ENCODE measurements at regions not wholly inside any gene's neighbourhood (a gene's known extent, or its start where the extent isn't known, plus 50 kb on each side); places are given as distances from the start of the nearest gene placed in this dataset.

DNA sequence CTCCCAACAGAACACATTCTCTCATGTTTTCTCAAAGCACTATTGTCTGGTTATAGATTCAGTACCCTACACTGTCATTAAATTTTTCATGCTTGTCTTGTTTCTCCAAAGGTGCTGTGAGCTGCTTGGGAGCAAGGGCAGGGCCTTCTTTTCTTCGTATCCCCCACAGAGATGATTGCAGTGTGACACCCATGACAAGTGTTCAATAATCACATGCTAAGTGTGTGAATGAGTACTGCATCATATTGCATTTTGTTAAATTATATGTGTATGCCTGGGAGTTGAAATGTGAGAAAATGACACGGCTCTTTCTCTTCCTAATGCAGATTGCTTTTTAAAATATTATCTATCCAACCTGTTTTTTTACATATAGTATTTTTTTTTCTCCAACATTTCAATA lies 57.3 kb upstream of the MAGI3 start:
- Histone ChIP-seq H3K36me3 (ENCODE audit: control insufficient read depth in 2 of 2, extremely low read depth in 1 of 2, insufficient read depth in 2 of 2, low read length in 2 of 2) (no peaks in the 10 kb centered on the region), H3K27ac (ENCODE audit: control insufficient read depth, insufficient read depth, low read length) (no peak overlapping the region), H3K4me2 (ENCODE audit: control insufficient read depth, extremely low read depth, insufficient read depth, low read depth, low read length) (no peak overlapping the region), H3K79me2 (ENCODE audit: control insufficient read depth, insufficient read depth, low read length) (no peaks in the 10 kb centered on the region), H3K9me1 (ENCODE audit: control insufficient read depth, extremely low read depth, insufficient read depth, low read length) (no peaks in the 10 kb centered on the region), H4K20me1 (ENCODE audit: control insufficient read depth, extremely low read depth, insufficient read depth, low read length) (no peaks in the 10 kb centered on the region), H3K27me3 (ENCODE audit: control insufficient read depth, extremely low read depth, insufficient read depth, low read length) (no peaks in the 10 kb centered on the region), H3K4me3 (ENCODE audit: control insufficient read depth in 2 of 3, extremely low read depth in 1 of 3, insufficient read depth in 2 of 3, low read depth in 1 of 3, low read length in 3 of 3) (no peak overlapping the region), H3K4me1 (ENCODE audit: control insufficient read depth, extremely low read depth, insufficient read depth, low read length) (no peaks in the 10 kb centered on the region), H3K9me3 (ENCODE audit: control insufficient read depth, low read depth, low read length) (no peaks in the 10 kb centered on the region), H3K9ac (ENCODE audit: control insufficient read depth, extremely low read depth, insufficient read depth, low read length) (no peak overlapping the region), H2AFZ (ENCODE audit: control insufficient read depth, low read length) (no peak overlapping the region)
- no peak for TF ChIP-seq EZH2 (IDR thresholded peaks at IDR 0.05; ENCODE audit: low read length)
- TF ChIP-seq, protein P1, sequence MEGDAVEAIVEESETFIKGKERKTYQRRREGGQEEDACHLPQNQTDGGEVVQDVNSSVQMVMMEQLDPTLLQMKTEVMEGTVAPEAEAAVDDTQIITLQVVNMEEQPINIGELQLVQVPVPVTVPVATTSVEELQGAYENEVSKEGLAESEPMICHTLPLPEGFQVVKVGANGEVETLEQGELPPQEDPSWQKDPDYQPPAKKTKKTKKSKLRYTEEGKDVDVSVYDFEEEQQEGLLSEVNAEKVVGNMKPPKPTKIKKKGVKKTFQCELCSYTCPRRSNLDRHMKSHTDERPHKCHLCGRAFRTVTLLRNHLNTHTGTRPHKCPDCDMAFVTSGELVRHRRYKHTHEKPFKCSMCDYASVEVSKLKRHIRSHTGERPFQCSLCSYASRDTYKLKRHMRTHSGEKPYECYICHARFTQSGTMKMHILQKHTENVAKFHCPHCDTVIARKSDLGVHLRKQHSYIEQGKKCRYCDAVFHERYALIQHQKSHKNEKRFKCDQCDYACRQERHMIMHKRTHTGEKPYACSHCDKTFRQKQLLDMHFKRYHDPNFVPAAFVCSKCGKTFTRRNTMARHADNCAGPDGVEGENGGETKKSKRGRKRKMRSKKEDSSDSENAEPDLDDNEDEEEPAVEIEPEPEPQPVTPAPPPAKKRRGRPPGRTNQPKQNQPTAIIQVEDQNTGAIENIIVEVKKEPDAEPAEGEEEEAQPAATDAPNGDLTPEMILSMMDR (optimal IDR thresholded peaks at IDR 0.05 in 1 of 3, IDR thresholded peaks at IDR 0.05 in 1 of 3, conservative IDR thresholded peaks at IDR 0.05 in 1 of 3; ENCODE audit: extremely low read depth in 1 of 3, insufficient read depth in 2 of 3, low read length in 3 of 3) = no peak
- dilution Hi-C loops (cut with MboI; ENCODE audit: extremely low pct_ligation_motif_present, low sequenced_read_pairs) = no loop called here
- FAIRE-seq (no peak), DNase-seq (ENCODE audit: low read depth, low spot score) (no peak)

GRCh38 chr1:113340038-113340437 lies 50.3 kb upstream of the MAGI3 start:
- no peaks in the 10 kb centered on the region for H3K9me1 ChIP-seq (ENCODE audit: control insufficient read depth, extremely low read depth, insufficient read depth, low read length)
- no peak overlapping the region for H3K4me3 ChIP-seq (ENCODE audit: control insufficient read depth in 2 of 3, extremely low read depth in 1 of 3, insufficient read depth in 2 of 3, low read depth in 1 of 3, low read length in 3 of 3)
- no peaks in the 10 kb centered on the region for H4K20me1 ChIP-seq (ENCODE audit: control insufficient read depth, extremely low read depth, insufficient read depth, low read length)
- no peaks in the 10 kb centered on the region for H3K27me3 ChIP-seq (ENCODE audit: control insufficient read depth, extremely low read depth, insufficient read depth, low read length)
- H3K4me1 ChIP-seq (ENCODE audit: control insufficient read depth, extremely low read depth, insufficient read depth, low read length) = no peaks in the 10 kb centered on the region
- dilution Hi-C loops (cut with MboI; ENCODE audit: extremely low pct_ligation_motif_present, low sequenced_read_pairs) = no loop called here
- FAIRE-seq = no peak
- no peak overlapping the region for H3K4me2 ChIP-seq (ENCODE audit: control insufficient read depth, extremely low read depth, insufficient read depth, low read depth, low read length)
- H3K36me3 ChIP-seq (ENCODE audit: control insufficient read depth in 2 of 2, extremely low read depth in 1 of 2, insufficient read depth in 2 of 2, low read length in 2 of 2) = no peaks in the 10 kb centered on the region
- no peak overlapping the region for H3K9ac ChIP-seq (ENCODE audit: control insufficient read depth, extremely low read depth, insufficient read depth, low read length)
- no peak for DNase-seq (ENCODE audit: low read depth, low spot score)
- no peak overlapping the region for H2AFZ ChIP-seq (ENCODE audit: control insufficient read depth, low read length)
- H3K79me2 ChIP-seq (ENCODE audit: control insufficient read depth, insufficient read depth, low read length) = no peaks in the 10 kb centered on the region
- H3K27ac ChIP-seq (ENCODE audit: control insufficient read depth, insufficient read depth, low read length) = no peak overlapping the region
- no peak for TF ChIP-seq EZH2 (IDR thresholded peaks at IDR 0.05; ENCODE audit: low read length)
- TF ChIP-seq, protein P1 (optimal IDR thresholded peaks at IDR 0.05 in 1 of 3, IDR thresholded peaks at IDR 0.05 in 1 of 3, conservative IDR thresholded peaks at IDR 0.05 in 1 of 3; ENCODE audit: extremely low read depth in 1 of 3, insufficient read depth in 2 of 3, low read length in 3 of 3) = no peak
- H3K9me3 ChIP-seq (ENCODE audit: control insufficient read depth, low read depth, low read length) = no peaks in the 10 kb centered on the region

Data from keratinocyte (primary cell).